Peyer's patch (tissue), 4 donors: ENCODE measurements at regions not wholly inside any gene's neighbourhood (a gene's known extent, or its start where the extent isn't known, plus 50 kb on each side); places are given as distances from the start of the nearest gene placed in this dataset.

Experiments used
- CTCF ChIP-seq, 6 experiments: fragments of 450-650 bp in 4 of 6; fragments of 200-600 bp in 2 of 6; sonication (generic) in 1 of 6; IDR thresholded peaks; one replicate each; pipeline ENCODE4 v1.5.1; 2017 to 2019; ENCODE audit warnings: antibody characterized with exemption in 6 of 6, mild to moderate bottlenecking in 3 of 6, moderate library complexity in 1 of 6
- POLR2A ChIP-seq, 2 donors: fragments of 450-650 bp; IDR thresholded peaks; one replicate each; pipeline ENCODE4 v1.5.1; 2017; ENCODE audit warnings: antibody characterized with exemption in 2 of 2, mild to moderate bottlenecking in 2 of 2, moderate library complexity in 2 of 2

- TF ChIP-seq POLR2A (IDR thresholded peaks at IDR 0.05), result no peak
- no peak for TF ChIP-seq CTCF (IDR thresholded peaks at IDR 0.05)
Observed at GRCh38 chr5:74327339-74327685, 313.2 kb downstream of the ENC1 start.
